ENCODE measurements at regions not wholly inside any gene's neighbourhood (a gene's known extent, or its start where the extent isn't known, plus 50 kb on each side); places are given as distances from the start of the nearest gene placed in this dataset.

- Histone ChIP-seq H3K4me1 (ENCODE audit: control insufficient read depth, insufficient read depth, low read length) (no peaks in the 10 kb centered on the region), H3K4me2 (ENCODE audit: control insufficient read depth, insufficient read depth) (no peak overlapping the region), H3K27me3 (replicated peaks in 1 of 2; ENCODE audit: control insufficient read depth in 2 of 2, insufficient read depth in 2 of 2, low read length in 1 of 2) (no peaks in the 10 kb centered on the region), H3K4me3 (no peak overlapping the region), H3K36me3 (ENCODE audit: control insufficient read depth in 2 of 2, insufficient read depth in 2 of 2, low read length in 1 of 2) (no peaks in the 10 kb centered on the region), H3K79me2 (ENCODE audit: control insufficient read depth, insufficient read depth, low read length) (no peaks in the 10 kb centered on the region), H3K27ac (ENCODE audit: control insufficient read depth, insufficient read depth) (no peak overlapping the region), H2AFZ (ENCODE audit: control insufficient read depth, low read depth, low read length) (no peak overlapping the region), H4K20me1 (ENCODE audit: control insufficient read depth, insufficient read depth) (no peaks in the 10 kb centered on the region), H3K9ac (ENCODE audit: control insufficient read depth, insufficient read depth, low read length) (no peak overlapping the region), H3K9me3 (replicated peaks; ENCODE audit: control insufficient read depth, insufficient read depth, low read length) (no peaks in the 10 kb centered on the region)
- in situ Hi-C loops (cut with MboI): no loop called here
- no TSS peak for BruUV-seq (replicated peaks)
- RAD21 ChIA-PET (ENCODE audit: unreplicated experiment): no interaction called here
- WGBS (ENCODE audit: insufficient coverage, insufficient replicate concordance, low lambda C conversion rate, missing lambda C conversion rate): 0% methylated on average over 2 of the region's 2 CpGs
- no peak for ATAC-seq
- POLR2A ChIA-PET: no interaction called here
- intact Hi-C loops (cut with micrococcal nuclease; ENCODE audit: unreplicated experiment): no loop called here
- CTCF ChIA-PET: no interaction called here
- no peak for DNase-seq (ENCODE audit: low read depth, low spot score)
- no peak for TF ChIP-seq SUPT20H (IDR thresholded peaks at IDR 0.05; ENCODE audit: borderline replicate concordance, control insufficient read depth, low read depth, low read length)
- TF ChIP-seq ETV6 (conservative IDR thresholded peaks at IDR 0.05 in 1 of 2, IDR thresholded peaks at IDR 0.05 in 1 of 2; ENCODE audit: borderline replicate concordance in 1 of 2, low read depth in 1 of 2): no peak
- no peak for TF ChIP-seq ZBTB33 (IDR thresholded peaks at IDR 0.05)
- TF ChIP-seq ZNF274 (IDR thresholded peaks at IDR 0.05; ENCODE audit: insufficient read depth, insufficient read length): no peak
- TF ChIP-seq CTCF (IDR thresholded peaks at IDR 0.05 in 2 of 3, conservative IDR thresholded peaks at IDR 0.05 in 1 of 3; ENCODE audit: control insufficient read depth in 2 of 3, extremely low read depth in 1 of 3, insufficient read depth in 1 of 3, low read depth in 3 of 3, low read length in 3 of 3): no peak
- no peak for TF ChIP-seq IRF4 (IDR thresholded peaks at IDR 0.05; ENCODE audit: low read depth, low read length)
- no peak for TF ChIP-seq NFYA (IDR thresholded peaks at IDR 0.05; ENCODE audit: borderline replicate concordance, low read depth, low read length)
- no peak for TF ChIP-seq HSF1 (IDR thresholded peaks at IDR 0.05; ENCODE audit: low read depth, low read length)
- no peak for TF ChIP-seq CHD4 (IDR thresholded peaks at IDR 0.05)
- no peak for TF ChIP-seq MTA3 (IDR thresholded peaks at IDR 0.05; ENCODE audit: borderline replicate concordance, low read length)
- TF ChIP-seq STAT1 (conservative IDR thresholded peaks at IDR 0.05): no peak
- TF ChIP-seq FOS (IDR thresholded peaks at IDR 0.05; ENCODE audit: borderline replicate concordance, extremely low read depth, insufficient read length): no peak
- no peak for TF ChIP-seq KDM1A (IDR thresholded peaks at IDR 0.05; ENCODE audit: borderline replicate concordance)
- SMC1A ChIA-PET (ENCODE audit: uncharacterized antibody, unreplicated experiment): interaction anchor here (0.8 kb wide), 1 partner anchor 8 kb away, joined by 3 read pairs; no protein-coding TSS in a partner anchor
- FAIRE-seq: no peak
Observed at GRCh38 chr6:122040261-122040660, 359.2 kb upstream of the HSF2 start.

Measured in GM12878 (cell line).